CD8-positive, alpha-beta memory T cell (primary cell): ENCODE measurements at regions not wholly inside any gene's neighbourhood (a gene's known extent, or its start where the extent isn't known, plus 50 kb on each side); places are given as distances from the start of the nearest gene placed in this dataset.

Source experiments
- CTCF ChIA-PET: fragments of 350-600 bp; sonication (Branson Sonifier 250); formaldehyde crosslinking; loops from one replicate; lab custom pipeline; 2021; ENCODE audit warnings: antibody characterized with exemption; lab: Charles Lee
- POLR2A ChIA-PET: fragments of 350-600 bp; sonication (Branson Sonifier 250); formaldehyde crosslinking; loops from one replicate; lab custom pipeline; 2021; ENCODE audit warnings: antibody characterized with exemption; lab: Charles Lee
- DNase-seq, 5 donors: peaks; one replicate each; pipeline versions ENCODE4 v3.0.0 to v3.0.0-alpha.2; 2020 to 2022; ENCODE audit warnings: mixed read lengths in 1 of 5
- H3K27ac ChIP-seq: one replicate; pipeline ENCODE4 v1.7.0; 2013; ENCODE audit warnings: low read depth, mild to moderate bottlenecking, low read length, moderate library complexity
- H3K27me3 ChIP-seq: 2 replicates; pipeline ENCODE4 v1.7.0; 2013; ENCODE audit warnings: low read length, mild to moderate bottlenecking; ENCODE audit not compliant: insufficient read depth, poor library complexity, severe bottlenecking
- H3K36me3 ChIP-seq: 2 replicates; pipeline ENCODE4 v1.7.0; 2013; ENCODE audit warnings: mild to moderate bottlenecking, low read length, moderate library complexity; ENCODE audit not compliant: insufficient read depth
- H3K4me1 ChIP-seq: 2 replicates; pipeline ENCODE4 v1.7.0; 2013; ENCODE audit warnings: mild to moderate bottlenecking, low read length, moderate library complexity; ENCODE audit not compliant: insufficient read depth
- H3K4me3 ChIP-seq: 2 replicates; pipeline ENCODE4 v1.7.0; 2013; ENCODE audit warnings: mild to moderate bottlenecking, low read length
- H3K9me3 ChIP-seq: 2 replicates; pipeline ENCODE4 v1.7.0; 2013; ENCODE audit warnings: mild to moderate bottlenecking, low read length
- H3K27ac Mint-ChIP-seq, 8 donors: one replicate each; pipeline ENCODE4 v1.8.0; 2020 to 2021; ENCODE audit warnings: mixed read lengths in 8 of 8, mild to moderate bottlenecking in 6 of 8, inconsistent platforms in 3 of 8, moderate library complexity in 3 of 8
- H3K27me3 Mint-ChIP-seq, 2 donors: one replicate each; pipeline ENCODE4 v1.8.0; 2020 to 2021; ENCODE audit warnings: mixed read lengths in 2 of 2, mild to moderate bottlenecking in 1 of 2, moderate library complexity in 1 of 2
- H3K36me3 Mint-ChIP-seq, 3 donors: one replicate each; pipeline ENCODE4 v1.8.0; 2020 to 2021; ENCODE audit warnings: mixed read lengths in 3 of 3, inconsistent platforms in 1 of 3, mild to moderate bottlenecking in 1 of 3
- H3K4me1 Mint-ChIP-seq, 3 donors: one replicate each; pipeline ENCODE4 v1.8.0; 2020 to 2021; ENCODE audit warnings: mixed read lengths in 3 of 3, inconsistent platforms in 1 of 3, mild to moderate bottlenecking in 1 of 3
- H3K4me3 Mint-ChIP-seq, 7 donors: one replicate each; pipeline ENCODE4 v1.8.0; 2020 to 2021; ENCODE audit warnings: mixed read lengths in 7 of 7, mild to moderate bottlenecking in 6 of 7, moderate library complexity in 4 of 7, inconsistent platforms in 2 of 7
- H3K9me3 Mint-ChIP-seq, 5 donors: one replicate each; pipeline ENCODE4 v1.8.0; 2020 to 2022; ENCODE audit warnings: mixed read lengths in 5 of 5, mild to moderate bottlenecking in 3 of 5, moderate library complexity in 2 of 5, inconsistent platforms in 1 of 5

DNA sequence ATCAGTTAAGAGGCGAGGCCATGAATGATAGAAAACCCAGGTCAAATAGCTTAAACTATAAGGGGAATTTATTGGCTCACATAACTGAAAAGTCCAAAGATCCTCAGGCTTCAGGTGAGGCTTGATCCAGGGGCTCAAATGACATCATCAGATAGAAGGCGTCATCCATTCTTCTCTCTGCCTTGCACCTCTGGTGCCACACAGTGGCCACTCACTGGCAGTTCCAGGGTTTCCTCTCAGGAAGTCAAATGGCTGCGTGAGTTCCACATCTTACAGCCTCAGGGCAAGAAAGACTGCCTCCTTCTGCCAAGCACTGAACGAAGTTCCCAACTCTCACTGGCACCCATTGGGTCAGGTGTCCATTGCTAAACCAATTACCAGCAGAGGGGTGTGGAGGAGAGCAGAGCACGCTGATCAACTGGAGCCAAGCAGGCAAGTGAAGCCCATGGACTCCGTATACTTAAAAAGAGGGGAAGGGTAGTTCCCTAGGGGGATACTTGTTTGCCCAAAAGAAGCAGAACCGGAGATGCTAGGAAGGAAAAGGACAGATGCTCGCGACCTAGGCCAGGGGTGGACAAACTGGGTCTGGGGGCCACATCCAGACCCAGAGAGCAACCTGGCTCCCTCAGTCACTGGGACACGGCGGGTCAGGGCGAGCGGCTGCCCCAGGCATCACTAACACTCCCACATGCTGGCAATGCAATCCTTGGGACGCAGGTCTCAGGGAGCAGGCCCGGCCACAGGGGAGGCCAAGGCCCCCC, 69.3 kb downstream of the SERPINA3 start:
- H3K27ac ChIP-seq: no peak overlapping the region
- no peak for DNase-seq
- Mint-ChIP-seq H3K27ac (no peak overlapping the region), H3K4me1 (no peaks in the 10 kb centered on the region), H3K9me3 (no peaks in the 10 kb centered on the region), H3K36me3 (no peaks in the 10 kb centered on the region), H3K27me3 (peaks cover 2 to 19% of the 10 kb centered on the region in 2 donors), H3K4me3 (no peak overlapping the region)
- no peaks in the 10 kb centered on the region for H3K4me1 ChIP-seq
- ChIA-PET CTCF (no interaction called here), POLR2A (no interaction called here)
- no peak overlapping the region for H3K4me3 ChIP-seq
- no peaks in the 10 kb centered on the region for H3K9me3 ChIP-seq
- H3K36me3 ChIP-seq: no peaks in the 10 kb centered on the region
- no peaks in the 10 kb centered on the region for H3K27me3 ChIP-seq

DNA sequence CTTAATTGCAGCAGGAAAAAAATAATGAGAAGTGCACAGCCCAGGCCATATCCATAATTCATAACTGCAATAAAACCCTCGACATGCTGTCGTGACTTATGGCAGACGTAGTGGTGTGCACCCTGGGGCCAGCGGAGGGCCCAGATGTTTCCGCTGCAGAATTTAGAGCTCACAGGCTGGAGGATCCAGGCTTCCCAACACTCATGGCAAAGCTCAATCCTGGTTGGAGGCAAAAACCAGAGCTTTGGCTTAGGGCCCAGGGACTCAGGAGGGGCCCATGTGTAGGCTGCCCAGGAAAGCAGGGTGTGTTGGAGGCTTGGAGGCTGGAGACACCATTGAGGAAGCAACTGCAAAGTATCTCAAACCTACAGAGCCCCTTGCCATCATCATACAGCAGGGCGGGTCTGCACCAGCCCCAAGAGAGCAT, 68.7 kb downstream of the SERPINA3 start:
- Histone ChIP-seq H3K27me3 (no peaks in the 10 kb centered on the region), H3K4me1 (no peaks in the 10 kb centered on the region), H3K27ac (no peak overlapping the region), H3K9me3 (no peaks in the 10 kb centered on the region), H3K36me3 (no peaks in the 10 kb centered on the region), H3K4me3 (no peak overlapping the region)
- Mint-ChIP-seq H3K9me3 (no peaks in the 10 kb centered on the region), H3K4me1 (no peaks in the 10 kb centered on the region), H3K4me3 (no peak overlapping the region), H3K36me3 (no peaks in the 10 kb centered on the region), H3K27me3 (peaks cover 2 to 19% of the 10 kb centered on the region in 2 donors), H3K27ac (no peak overlapping the region)
- no peak for DNase-seq
- ChIA-PET CTCF (no interaction called here), POLR2A (no interaction called here)

DNA sequence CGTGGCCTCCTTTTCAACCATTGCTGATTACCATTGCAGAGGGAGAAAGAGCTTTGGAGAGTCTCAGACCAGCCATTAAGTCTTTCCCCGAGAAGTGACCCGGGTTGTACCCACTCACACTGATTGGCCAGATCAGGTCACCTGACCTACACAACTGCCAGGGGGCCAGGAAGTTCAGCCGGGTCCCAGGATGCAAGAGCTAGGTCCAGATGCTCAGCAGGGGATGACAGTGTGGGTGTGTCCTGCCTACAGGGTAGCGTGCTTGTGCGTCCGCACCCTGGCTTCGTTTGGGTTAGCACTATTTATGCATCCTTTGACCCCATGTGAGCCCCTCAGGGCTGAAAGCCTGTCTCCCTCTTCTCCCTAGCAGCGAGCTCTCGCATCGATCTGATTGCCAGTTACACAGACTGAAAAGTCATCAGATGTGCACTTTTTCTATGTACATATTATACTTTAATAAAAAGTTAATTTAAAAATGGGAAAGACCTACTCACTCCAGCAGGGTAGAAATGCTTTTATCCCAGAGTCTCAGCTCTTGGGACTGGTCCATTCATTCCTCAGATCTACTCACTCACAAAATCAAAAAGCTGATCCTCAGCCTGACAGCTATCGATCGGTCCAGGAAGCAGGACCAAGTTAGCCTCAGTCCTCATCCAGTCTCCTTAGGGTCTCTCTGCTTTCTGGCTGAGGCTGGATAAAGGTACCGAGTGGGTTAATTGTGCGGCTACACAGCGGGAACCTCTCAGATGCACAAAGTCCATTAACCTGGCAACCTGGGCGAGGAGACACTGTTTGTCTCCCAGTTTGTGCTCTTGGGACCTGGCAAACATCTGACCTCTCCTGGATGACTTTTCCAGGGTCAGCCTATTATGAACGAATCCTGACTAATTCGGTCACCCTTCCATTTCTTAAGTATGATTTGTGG, 68.0 kb downstream of the SERPINA3 start:
- Mint-ChIP-seq H3K36me3 (no peaks in the 10 kb centered on the region), H3K4me1 (no peaks in the 10 kb centered on the region), H3K27ac (no peak overlapping the region), H3K9me3 (no peaks in the 10 kb centered on the region), H3K4me3 (no peak overlapping the region), H3K27me3 (peaks cover 2 to 19% of the 10 kb centered on the region in 2 donors)
- DNase-seq: no peak
- Histone ChIP-seq H3K27me3 (no peaks in the 10 kb centered on the region), H3K4me3 (no peak overlapping the region), H3K36me3 (no peaks in the 10 kb centered on the region), H3K27ac (no peak overlapping the region), H3K9me3 (no peaks in the 10 kb centered on the region), H3K4me1 (no peaks in the 10 kb centered on the region)
- ChIA-PET POLR2A (no interaction called here), CTCF (no interaction called here)

DNA sequence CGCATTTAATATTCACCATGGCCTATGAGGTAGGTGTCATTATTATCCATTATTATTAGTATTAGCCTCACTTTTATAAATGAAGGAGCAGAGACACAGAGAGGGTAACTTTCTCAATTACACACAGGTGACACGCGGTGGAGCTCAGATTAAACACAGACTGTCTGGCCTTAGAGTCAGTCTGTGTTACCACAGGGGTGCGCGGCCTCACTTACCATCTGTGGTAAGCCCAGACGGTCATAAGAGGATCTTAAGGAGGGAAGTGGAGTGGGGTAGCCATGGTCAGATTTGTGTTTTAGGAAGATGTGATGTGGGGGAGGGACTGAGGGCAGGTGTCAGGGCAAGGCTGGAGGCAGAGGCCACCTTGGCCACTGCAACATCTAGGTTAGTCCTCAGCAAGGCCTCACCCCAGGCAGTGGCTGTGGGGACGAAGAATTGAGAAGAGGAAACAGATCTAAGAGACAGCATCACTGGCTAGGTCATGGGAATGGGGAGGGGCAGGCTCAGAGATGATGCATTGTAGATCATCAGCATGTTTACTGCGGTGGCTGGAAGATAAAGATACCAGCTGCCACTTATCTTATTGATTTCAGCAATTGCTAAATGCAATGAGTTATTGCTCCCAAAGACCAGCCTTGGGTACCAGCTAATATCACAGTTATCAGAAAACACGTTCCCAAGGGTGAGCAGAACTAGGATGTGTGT, 67.1 kb downstream of the SERPINA3 start:
- peaks cover 2 to 19% of the 10 kb centered on the region in 2 donors for H3K27me3 Mint-ChIP-seq
- Histone ChIP-seq H3K27me3 (no peaks in the 10 kb centered on the region), H3K4me3 (no peak overlapping the region), H3K4me1 (no peaks in the 10 kb centered on the region), H3K9me3 (no peaks in the 10 kb centered on the region), H3K36me3 (no peaks in the 10 kb centered on the region), H3K27ac (no peak overlapping the region)
- ChIA-PET POLR2A (no interaction called here), CTCF (interaction anchor here (1.6 kb wide), 1 partner anchor 9 kb away, joined by 3 read pairs; no protein-coding TSS in a partner anchor)
- no peak overlapping the region for H3K27ac Mint-ChIP-seq
- H3K36me3 Mint-ChIP-seq: no peaks in the 10 kb centered on the region
- no peaks in the 10 kb centered on the region for H3K4me1 Mint-ChIP-seq
- H3K9me3 Mint-ChIP-seq: peaks cover 0 to 3% (median 0%) of the 10 kb centered on the region in 5 donors
- no peak for DNase-seq
- H3K4me3 Mint-ChIP-seq: no peak overlapping the region

DNA sequence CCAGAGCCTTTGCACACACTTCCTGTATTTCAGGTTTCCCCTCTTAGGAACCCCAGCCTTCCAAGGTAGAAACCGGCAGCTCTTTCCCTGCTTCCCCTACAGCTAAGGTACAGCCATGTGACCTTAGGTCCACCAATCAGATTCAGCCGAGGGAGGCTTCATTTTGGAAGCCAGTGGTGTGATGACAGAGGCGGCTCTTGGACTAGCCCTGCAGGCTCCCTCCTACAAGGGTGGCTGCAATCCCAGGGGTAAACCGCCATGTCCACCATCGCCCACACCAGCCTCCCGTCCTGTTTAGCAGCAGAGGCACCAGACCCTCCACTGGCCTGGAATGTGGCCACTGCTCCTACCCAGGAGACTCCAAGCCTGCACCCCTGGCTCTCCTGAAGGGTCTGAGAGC, 65.6 kb downstream of the SERPINA3 start:
- Mint-ChIP-seq H3K27ac (no peak overlapping the region), H3K4me3 (no peak overlapping the region), H3K27me3 (peaks cover 2 to 15% of the 10 kb centered on the region in 2 donors), H3K36me3 (no peaks in the 10 kb centered on the region), H3K9me3 (peaks cover 0 to 3% (median 0%) of the 10 kb centered on the region in 5 donors), H3K4me1 (no peaks in the 10 kb centered on the region)
- H3K27me3 ChIP-seq: no peaks in the 10 kb centered on the region
- ChIA-PET CTCF (no interaction called here), POLR2A (no interaction called here)
- H3K4me1 ChIP-seq: no peaks in the 10 kb centered on the region
- H3K27ac ChIP-seq: no peak overlapping the region
- H3K36me3 ChIP-seq: no peaks in the 10 kb centered on the region
- no peak overlapping the region for H3K4me3 ChIP-seq
- no peak for DNase-seq
- no peaks in the 10 kb centered on the region for H3K9me3 ChIP-seq

DNA sequence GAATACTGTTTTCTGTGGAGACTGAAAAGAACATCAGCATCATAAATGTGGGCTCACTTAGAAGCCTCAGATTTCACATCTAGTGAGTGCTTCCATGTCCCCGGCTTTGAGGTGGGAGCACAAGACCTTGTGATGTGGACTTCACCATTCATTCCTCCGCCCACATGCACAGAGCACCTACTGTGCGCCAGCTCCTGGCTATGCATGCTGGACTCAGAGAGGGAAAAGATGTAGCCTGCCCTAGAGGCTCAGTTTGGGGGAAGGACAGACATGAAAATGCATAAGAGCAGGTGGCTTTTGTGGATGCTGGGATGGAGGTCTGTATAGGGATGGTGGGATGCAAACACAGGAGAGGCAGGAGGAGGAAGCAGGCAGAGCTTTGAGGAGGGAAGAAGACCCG, 65.0 kb downstream of the SERPINA3 start:
- H3K36me3 Mint-ChIP-seq: no peaks in the 10 kb centered on the region
- H3K4me1 Mint-ChIP-seq: no peaks in the 10 kb centered on the region
- no peaks in the 10 kb centered on the region for H3K36me3 ChIP-seq
- POLR2A ChIA-PET: no interaction called here
- H3K27ac ChIP-seq: no peak overlapping the region
- DNase-seq: no peak
- H3K9me3 ChIP-seq: no peaks in the 10 kb centered on the region
- no peak overlapping the region for H3K27ac Mint-ChIP-seq
- no peaks in the 10 kb centered on the region for H3K4me1 ChIP-seq
- peaks cover 2 to 15% of the 10 kb centered on the region in 2 donors for H3K27me3 Mint-ChIP-seq
- no peak overlapping the region for H3K4me3 Mint-ChIP-seq
- H3K9me3 Mint-ChIP-seq: peaks cover 0 to 3% (median 0%) of the 10 kb centered on the region in 5 donors
- no peak overlapping the region for H3K4me3 ChIP-seq
- CTCF ChIA-PET: no interaction called here
- no peaks in the 10 kb centered on the region for H3K27me3 ChIP-seq

DNA sequence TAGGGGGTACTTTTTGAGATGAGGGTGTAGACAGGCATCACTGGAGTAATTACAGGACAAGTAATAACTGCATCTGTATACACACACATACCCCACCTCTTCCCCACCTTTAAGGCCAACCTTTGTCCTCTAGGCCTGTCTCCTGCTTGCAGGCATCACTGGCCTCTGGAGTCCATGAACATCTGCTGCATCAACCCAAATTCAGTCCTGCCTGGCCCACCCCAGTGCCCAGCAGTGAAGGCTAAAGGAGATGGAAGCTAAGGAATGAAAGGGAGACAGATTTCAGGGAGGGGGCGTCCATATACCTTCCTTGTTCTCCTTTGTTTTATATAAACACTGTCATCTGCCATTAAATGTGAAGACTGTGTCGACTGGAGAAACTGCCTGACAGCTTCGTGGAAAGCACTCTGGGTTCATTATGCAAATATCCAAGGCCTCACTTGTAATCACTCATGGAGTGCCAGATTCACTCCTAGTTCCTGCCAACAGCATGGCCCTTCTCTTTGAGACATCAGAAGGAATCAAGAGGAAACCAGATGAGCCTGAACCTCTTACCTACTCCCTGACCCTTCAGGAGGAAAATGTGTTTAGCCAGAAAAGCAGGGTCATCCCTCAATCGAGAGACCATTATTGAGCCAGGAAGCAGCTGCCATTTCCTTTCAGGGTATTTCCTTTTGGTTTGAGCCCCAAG, 64.4 kb downstream of the SERPINA3 start:
- Mint-ChIP-seq H3K4me3 (no peak overlapping the region), H3K9me3 (peaks cover 0 to 3% (median 0%) of the 10 kb centered on the region in 5 donors), H3K27ac (no peak overlapping the region), H3K4me1 (no peaks in the 10 kb centered on the region), H3K36me3 (no peaks in the 10 kb centered on the region), H3K27me3 (peaks cover 2 to 15% of the 10 kb centered on the region in 2 donors)
- Histone ChIP-seq H3K27me3 (no peaks in the 10 kb centered on the region), H3K4me3 (no peak overlapping the region), H3K4me1 (no peaks in the 10 kb centered on the region), H3K27ac (no peak overlapping the region), H3K36me3 (no peaks in the 10 kb centered on the region), H3K9me3 (no peaks in the 10 kb centered on the region)
- ChIA-PET CTCF (no interaction called here), POLR2A (no interaction called here)
- no peak for DNase-seq
